Smooth muscle cell (in vitro differentiated cells): ENCODE measurements at regions not wholly inside any gene's neighbourhood (a gene's known extent, or its start where the extent isn't known, plus 50 kb on each side); places are given as distances from the start of the nearest gene placed in this dataset.

Experiments
- DNase-seq: peaks from one replicate; lab custom pipeline; 2025; ENCODE audit not compliant: unreplicated experiment; lab: John Stamatoyannopoulos, UW
- H2AFZ ChIP-seq: fragments of 200-600 bp; sonication (generic); 2 replicates; pipeline ENCODE4 v1.6.0; 2016; ENCODE audit warnings: antibody characterized with exemption, low read depth, mild to moderate bottlenecking
- H3F3A ChIP-seq: fragments of 200-600 bp; sonication (generic); 2 replicates; pipeline ENCODE4 v1.6.0; 2017; ENCODE audit warnings: antibody characterized with exemption, low read depth
- H3K27ac ChIP-seq: fragments of 200-600 bp; sonication (generic); 2 replicates; pipeline ENCODE4 v1.5.1; 2016; ENCODE audit warnings: low read depth, mild to moderate bottlenecking
- H3K27me3 ChIP-seq: fragments of 200-600 bp; sonication (generic); 2 replicates; pipeline ENCODE4 v1.6.1; 2016; ENCODE audit warnings: low read depth, mild to moderate bottlenecking
- H3K36me3 ChIP-seq: fragments of 200-600 bp; sonication (generic); 2 replicates; pipeline ENCODE4 v1.5.1; 2016; ENCODE audit warnings: low read depth
- H3K4me1 ChIP-seq: fragments of 200-600 bp; sonication (generic); 2 replicates; pipeline ENCODE4 v1.5.1; 2016; ENCODE audit warnings: low read depth
- H3K4me2 ChIP-seq: fragments of 200-600 bp; sonication (generic); 2 replicates; pipeline ENCODE4 v1.6.0; 2016; ENCODE audit warnings: mild to moderate bottlenecking
- H3K4me3 ChIP-seq: fragments of 200-600 bp; sonication (generic); 2 replicates; pipeline ENCODE4 v1.5.1; 2016; ENCODE audit warnings: mild to moderate bottlenecking
- H3K79me2 ChIP-seq: fragments of 200-600 bp; sonication (generic); 2 replicates; pipeline ENCODE4 v1.6.0; 2016; ENCODE audit warnings: low read depth, mild to moderate bottlenecking
- H3K9ac ChIP-seq: fragments of 200-600 bp; sonication (generic); 2 replicates; pipeline ENCODE4 v1.6.0; 2016; ENCODE audit warnings: low read depth
- H3K9me3 ChIP-seq: fragments of 200-600 bp; sonication (generic); replicated peaks from 2 replicates; pipeline ENCODE4 v1.5.1; 2016; ENCODE audit warnings: low read depth
- H4K20me1 ChIP-seq: fragments of 200-600 bp; sonication (generic); 2 replicates; pipeline ENCODE4 v1.6.0; 2016; ENCODE audit warnings: low read depth
- CTCF ChIP-seq: fragments of 200-600 bp; sonication (generic); IDR thresholded peaks from 2 replicates; pipeline ENCODE4 v1.5.1; 2017; ENCODE audit warnings: borderline replicate concordance, mild to moderate bottlenecking, antibody characterized with exemption; ENCODE audit not compliant: insufficient read depth, poor library complexity, severe bottlenecking
- WGBS: methylation state at CpG from one replicate; pipeline ENCODE4 v1.1.7; 2016; ENCODE audit warnings: low lambda C conversion rate; 5-methylcytosine and 5-hydroxymethylcytosine counted together

DNA sequence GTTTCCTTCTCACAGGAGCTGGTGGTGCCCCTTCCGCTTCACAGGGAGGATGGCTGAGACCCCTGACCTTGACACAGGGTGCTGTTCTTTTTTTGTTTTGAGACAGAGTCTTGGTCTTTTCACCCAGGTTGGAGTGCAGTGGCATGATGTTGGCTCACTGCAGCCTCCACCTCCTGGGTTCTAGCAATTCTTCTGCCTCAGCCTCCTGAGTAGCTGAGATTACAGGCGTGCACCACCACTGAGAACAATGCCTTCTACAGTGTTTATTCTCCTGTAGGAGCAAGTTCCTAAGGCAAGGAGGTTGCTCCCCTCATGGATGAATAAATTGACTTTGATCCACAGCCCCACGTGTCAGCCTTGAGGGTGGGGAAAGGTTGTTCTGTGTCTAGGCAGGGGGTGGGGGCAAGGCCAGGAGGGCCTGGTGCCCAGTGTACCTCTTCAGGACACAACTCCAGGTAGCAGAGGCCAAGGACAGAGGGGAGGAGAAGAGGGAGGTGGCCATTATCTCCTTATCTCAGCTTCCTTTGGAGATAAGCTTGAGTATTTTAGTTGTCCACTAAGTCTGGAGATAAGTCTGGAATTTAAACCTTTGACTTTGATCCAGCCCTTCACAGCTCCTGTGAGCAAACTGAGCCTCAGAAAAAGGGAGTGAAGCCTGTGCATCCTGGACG, 159.4 kb downstream of the SEC14L1 start:
- Histone ChIP-seq H2AFZ (no peak overlapping the region), H3K4me3 (no peak overlapping the region), H3K36me3 (no peaks in the 10 kb centered on the region), H3F3A (no peaks in the 10 kb centered on the region), H3K4me1 (peaks cover 7% of the 10 kb centered on the region), H3K79me2 (no peaks in the 10 kb centered on the region), H3K9ac (no peak overlapping the region), H3K27ac (no peak overlapping the region), H3K27me3 (no peaks in the 10 kb centered on the region), H3K9me3 (peaks cover 4% of the 10 kb centered on the region), H4K20me1 (no peaks in the 10 kb centered on the region), H3K4me2 (no peak overlapping the region)
- 86% methylated on average over 3 of the region's 4 CpGs for WGBS
- DNase-seq = no peak
- TF ChIP-seq CTCF = no peak

GRCh38 chr17:77301694-77302266, 161.0 kb downstream of the SEC14L1 start:
- H3K4me2 ChIP-seq = no peak overlapping the region
- H3K27ac ChIP-seq = no peak overlapping the region
- H3K27me3 ChIP-seq = no peaks in the 10 kb centered on the region
- H3K4me3 ChIP-seq = no peak overlapping the region
- H3K4me1 ChIP-seq = peaks cover 9% of the 10 kb centered on the region
- peaks cover 4% of the 10 kb centered on the region for H3K9me3 ChIP-seq
- no peaks in the 10 kb centered on the region for H3F3A ChIP-seq
- H2AFZ ChIP-seq = no peak overlapping the region
- H3K36me3 ChIP-seq = no peaks in the 10 kb centered on the region
- H3K79me2 ChIP-seq = no peaks in the 10 kb centered on the region
- DNase-seq = no peak
- WGBS = 88% methylated on average over 8 of the region's 8 CpGs
- no peak for TF ChIP-seq CTCF
- no peak overlapping the region for H3K9ac ChIP-seq
- H4K20me1 ChIP-seq = no peaks in the 10 kb centered on the region

GRCh38 chr17:77302682-77303081, 161.9 kb downstream of the SEC14L1 start:
- no peak for TF ChIP-seq CTCF
- Histone ChIP-seq H3K9me3 (peaks cover 4% of the 10 kb centered on the region), H3K4me3 (no peak overlapping the region), H4K20me1 (no peaks in the 10 kb centered on the region), H3F3A (no peaks in the 10 kb centered on the region), H3K9ac (no peak overlapping the region), H3K79me2 (no peaks in the 10 kb centered on the region), H3K27me3 (no peaks in the 10 kb centered on the region), H2AFZ (no peak overlapping the region), H3K36me3 (no peaks in the 10 kb centered on the region), H3K4me2 (no peak overlapping the region), H3K27ac (no peak overlapping the region), H3K4me1 (peaks cover 15% of the 10 kb centered on the region)
- no peak for DNase-seq
- WGBS = 85% methylated on average over 8 of the region's 8 CpGs

- DNase-seq = no peak
- H2AFZ ChIP-seq = no peak overlapping the region
- H3K27ac ChIP-seq = peak overlapping the region; percentile 38
- no peaks in the 10 kb centered on the region for H4K20me1 ChIP-seq
- H3K36me3 ChIP-seq = no peaks in the 10 kb centered on the region
- no peak for TF ChIP-seq CTCF
- H3F3A ChIP-seq = peaks cover 4% of the 10 kb centered on the region
- H3K79me2 ChIP-seq = no peaks in the 10 kb centered on the region
- no peaks in the 10 kb centered on the region for H3K27me3 ChIP-seq
- no peak overlapping the region for H3K4me2 ChIP-seq
- peaks cover 4% of the 10 kb centered on the region for H3K9me3 ChIP-seq
- 91% methylated on average over 6 of the region's 6 CpGs for WGBS
- H3K4me3 ChIP-seq = no peak overlapping the region
- peaks cover 18% of the 10 kb centered on the region for H3K4me1 ChIP-seq
- H3K9ac ChIP-seq = no peak overlapping the region
Observed at GRCh38 chr17:77303620-77304019, 162.9 kb downstream of the SEC14L1 start.
